Thyroid gland (tissue), 4 donors: ENCODE measurements at regions not wholly inside any gene's neighbourhood (a gene's known extent, or its start where the extent isn't known, plus 50 kb on each side); places are given as distances from the start of the nearest gene placed in this dataset.

ENCODE experiments used
- POLR2A ChIP-seq, 2 donors: fragments of 450-650 bp; IDR thresholded peaks; one replicate each; pipeline ENCODE4 v1.6.1; 2017; ENCODE audit warnings: antibody characterized with exemption in 2 of 2, mild to moderate bottlenecking in 2 of 2, moderate library complexity in 1 of 2
- TF ChIP-seq, protein P1 (sequence below), 6 experiments: fragments of 200-600 bp in 3 of 6; fragments of 450-650 bp in 3 of 6; sonication (generic) in 3 of 6; IDR thresholded peaks; one replicate each; pipeline ENCODE4 v1.5.1; 2016 to 2019; ENCODE audit warnings: antibody characterized with exemption in 6 of 6, mild to moderate bottlenecking in 2 of 6, inconsistent platforms in 1 of 6, moderate library complexity in 1 of 6

- no peak for TF ChIP-seq POLR2A (IDR thresholded peaks at IDR 0.05)
- TF ChIP-seq, protein P1, sequence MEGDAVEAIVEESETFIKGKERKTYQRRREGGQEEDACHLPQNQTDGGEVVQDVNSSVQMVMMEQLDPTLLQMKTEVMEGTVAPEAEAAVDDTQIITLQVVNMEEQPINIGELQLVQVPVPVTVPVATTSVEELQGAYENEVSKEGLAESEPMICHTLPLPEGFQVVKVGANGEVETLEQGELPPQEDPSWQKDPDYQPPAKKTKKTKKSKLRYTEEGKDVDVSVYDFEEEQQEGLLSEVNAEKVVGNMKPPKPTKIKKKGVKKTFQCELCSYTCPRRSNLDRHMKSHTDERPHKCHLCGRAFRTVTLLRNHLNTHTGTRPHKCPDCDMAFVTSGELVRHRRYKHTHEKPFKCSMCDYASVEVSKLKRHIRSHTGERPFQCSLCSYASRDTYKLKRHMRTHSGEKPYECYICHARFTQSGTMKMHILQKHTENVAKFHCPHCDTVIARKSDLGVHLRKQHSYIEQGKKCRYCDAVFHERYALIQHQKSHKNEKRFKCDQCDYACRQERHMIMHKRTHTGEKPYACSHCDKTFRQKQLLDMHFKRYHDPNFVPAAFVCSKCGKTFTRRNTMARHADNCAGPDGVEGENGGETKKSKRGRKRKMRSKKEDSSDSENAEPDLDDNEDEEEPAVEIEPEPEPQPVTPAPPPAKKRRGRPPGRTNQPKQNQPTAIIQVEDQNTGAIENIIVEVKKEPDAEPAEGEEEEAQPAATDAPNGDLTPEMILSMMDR (IDR thresholded peaks at IDR 0.05): no peak
Measured at GRCh38 chr11:114883472-114883871, 205.1 kb downstream of the NXPE2 start.
